Stimulated activated CD8-positive, alpha-beta memory T cell treated with anti-CD3 and anti-CD28 coated beads, Interleukin-15, amount 100 ng/mL, for 1 hour (primary cell): ENCODE measurements at regions not wholly inside any gene's neighbourhood (a gene's known extent, or its start where the extent isn't known, plus 50 kb on each side); places are given as distances from the start of the nearest gene placed in this dataset.
"Not testable (repeated sequence)": the region's sequence is repeated elsewhere in the genome, so short reads cannot be mapped to it uniquely, and the experiment has no call there.

Source experiments
- DNase-seq: peaks from one replicate; pipeline ENCODE4 v3.0.0-alpha.2; 2020; ENCODE audit warnings: low read depth

DNA sequence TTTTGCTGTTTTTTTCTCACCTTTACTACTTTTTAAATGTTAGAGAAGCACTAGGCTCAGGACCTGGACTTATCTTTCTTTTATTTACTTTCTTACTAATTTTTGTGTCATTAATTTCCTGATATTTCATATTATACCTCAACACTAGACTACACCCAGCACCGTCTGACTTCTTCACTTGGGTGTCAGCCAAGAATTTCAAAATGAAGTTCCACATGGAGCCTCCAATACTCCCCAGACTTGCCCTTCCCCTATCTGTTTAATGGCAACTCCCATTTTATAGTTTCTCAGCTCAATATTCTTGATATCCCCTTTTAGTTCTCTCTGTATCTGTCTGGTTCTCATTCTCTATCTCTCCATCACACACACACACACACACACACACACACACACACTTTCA, 139.3 kb downstream of the USP22 start:
- DNase-seq = not testable (repeated sequence)

DNA sequence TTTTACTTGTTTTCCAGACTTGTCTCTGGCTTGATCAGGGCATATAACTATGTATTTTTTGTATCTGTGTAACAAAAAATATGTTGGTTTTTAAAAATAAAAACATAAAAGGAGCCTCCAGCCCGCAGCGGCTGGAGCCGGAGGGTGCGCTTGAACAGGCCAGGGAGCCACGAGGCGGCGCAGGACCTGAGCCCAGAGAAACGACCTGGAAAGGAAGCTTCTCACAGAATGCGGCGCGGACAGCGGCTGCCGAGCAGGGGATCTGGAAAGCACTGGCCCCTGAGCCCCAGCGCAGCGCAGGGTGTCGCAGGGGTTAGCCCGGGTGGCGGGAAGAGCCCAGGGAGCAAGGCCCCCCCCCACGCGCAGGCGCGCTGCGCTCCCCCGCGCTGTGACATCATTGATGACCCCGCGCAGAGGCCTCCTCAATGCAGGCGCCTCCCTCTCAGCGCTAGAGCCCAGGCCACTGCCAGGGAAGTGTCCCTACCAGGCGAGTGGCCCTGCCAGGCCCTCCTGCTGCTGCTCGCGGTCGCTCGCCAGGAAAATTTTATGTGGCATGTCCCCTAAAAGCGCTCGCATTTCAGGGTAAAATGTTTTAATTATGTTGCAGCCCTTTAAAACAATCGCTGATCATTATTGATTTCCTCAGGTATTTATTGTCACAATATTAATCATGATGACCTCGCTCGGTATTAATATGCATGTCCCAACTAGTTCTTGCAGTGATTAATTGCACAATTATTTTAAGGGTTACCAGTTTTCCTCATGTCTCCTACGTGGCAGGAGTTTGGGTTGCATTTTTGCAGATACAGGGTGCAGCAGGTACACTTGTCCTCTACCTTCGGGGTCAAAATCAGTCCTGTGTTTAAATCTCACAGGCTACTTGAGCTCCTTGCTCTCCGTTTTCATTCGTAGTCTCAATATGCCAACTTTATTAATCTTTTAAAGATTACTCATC, 134.2 kb downstream of the USP22 start:
- peak; percentile 43 for DNase-seq

DNA sequence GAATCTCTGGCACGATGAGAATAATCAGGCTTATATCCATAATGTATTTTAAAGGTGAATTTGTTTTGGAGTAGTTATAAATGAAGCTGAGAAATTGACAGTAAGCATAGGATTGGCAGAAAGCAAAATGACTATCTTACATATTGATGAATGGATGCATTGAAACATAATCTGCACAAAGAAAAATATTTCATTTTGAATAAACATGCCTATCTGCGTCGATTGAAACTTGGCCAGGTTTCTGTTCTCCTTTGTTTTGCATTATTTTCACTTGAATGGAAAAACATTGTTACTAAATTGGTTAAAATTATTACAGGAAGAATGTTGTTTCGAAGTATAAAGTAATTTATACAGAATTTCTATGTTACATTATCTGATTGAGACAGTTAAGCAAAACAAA, 128.2 kb downstream of the USP22 start:
- no peak for DNase-seq

DNA sequence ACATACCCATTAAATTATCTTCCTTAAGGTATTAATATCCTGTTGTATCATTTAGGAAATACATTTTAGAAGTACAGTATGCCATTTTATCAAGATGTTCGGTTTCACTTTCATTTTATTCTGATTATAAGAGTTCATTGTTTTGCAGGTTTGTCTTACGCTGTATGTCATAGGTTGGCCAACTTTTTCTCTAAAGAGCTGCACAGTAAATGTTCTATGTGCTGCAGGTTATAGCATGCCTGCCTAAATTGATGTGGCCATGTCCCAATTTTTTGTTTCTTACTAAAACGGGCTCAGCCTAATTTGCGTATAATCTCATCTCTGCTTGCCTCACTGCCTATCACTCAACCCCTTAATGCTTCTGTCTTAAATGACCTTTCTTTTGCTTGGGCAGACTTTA, 126.4 kb downstream of the USP22 start:
- DNase-seq = no peak

DNA sequence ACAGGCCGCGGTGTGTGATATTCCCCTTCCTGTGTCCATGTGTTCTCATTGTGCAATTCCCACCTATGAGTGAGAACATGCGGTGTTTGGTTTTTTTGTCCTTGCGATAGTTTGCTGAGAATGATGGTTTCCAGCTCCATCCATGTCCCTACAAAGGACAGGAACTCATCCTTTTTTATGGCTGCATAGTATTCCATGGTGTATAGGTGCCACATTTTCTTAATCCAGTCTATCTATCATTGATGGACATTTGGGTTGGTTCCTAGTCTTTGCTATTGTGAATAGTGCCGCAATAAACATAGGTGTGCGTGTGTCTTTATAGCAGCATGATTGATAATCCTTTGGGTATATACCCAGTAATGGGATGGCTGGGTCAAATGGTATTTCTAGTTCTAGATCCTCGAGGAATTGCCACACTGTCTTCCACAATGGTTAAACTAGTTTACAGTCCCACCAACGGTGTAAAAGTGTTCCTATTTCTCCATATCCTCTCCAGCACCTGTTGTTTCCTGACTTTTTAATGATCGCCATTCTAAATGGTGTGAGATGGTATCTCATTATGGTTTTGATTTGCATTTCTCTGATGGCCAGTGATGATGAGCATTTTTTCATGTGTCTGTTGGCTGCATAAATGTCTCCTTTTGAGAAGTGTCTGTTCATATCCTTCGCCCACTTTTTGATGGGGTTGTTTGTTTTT, 125.1 kb downstream of the USP22 start:
- DNase-seq = not testable (repeated sequence)

DNA sequence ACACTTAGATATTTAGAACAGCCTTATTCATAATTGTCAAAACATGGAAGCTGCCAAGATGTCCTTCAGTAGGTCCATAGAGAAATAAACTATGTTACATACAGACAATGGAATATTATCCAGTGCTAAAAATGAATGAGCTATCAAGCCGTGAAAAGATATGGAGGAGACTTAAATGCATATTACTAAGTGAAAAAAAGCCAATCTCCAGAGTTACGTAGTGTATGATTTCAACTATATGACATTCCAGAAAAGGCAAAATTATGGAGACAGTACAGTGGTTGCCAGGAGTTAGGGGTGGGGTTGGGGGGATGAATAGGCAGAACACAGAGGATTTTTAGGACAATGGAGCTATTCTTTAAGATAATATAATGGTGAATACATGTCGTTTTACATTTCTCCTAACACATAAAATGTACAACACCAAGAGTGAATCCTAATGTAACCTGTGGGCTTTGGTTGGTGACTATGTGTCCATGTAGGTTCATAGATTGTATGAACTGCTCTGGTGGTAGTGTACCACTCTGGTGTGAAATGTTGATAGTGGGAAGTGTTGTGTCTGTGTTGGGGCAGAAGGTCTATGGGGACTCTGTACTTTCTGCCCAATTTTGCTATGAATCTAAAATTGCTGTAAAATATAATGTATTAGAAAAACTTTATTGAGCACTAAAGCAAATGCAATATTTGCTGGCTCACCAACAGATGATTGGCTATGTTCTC, 122.6 kb downstream of the USP22 start:
- no peak for DNase-seq

DNA sequence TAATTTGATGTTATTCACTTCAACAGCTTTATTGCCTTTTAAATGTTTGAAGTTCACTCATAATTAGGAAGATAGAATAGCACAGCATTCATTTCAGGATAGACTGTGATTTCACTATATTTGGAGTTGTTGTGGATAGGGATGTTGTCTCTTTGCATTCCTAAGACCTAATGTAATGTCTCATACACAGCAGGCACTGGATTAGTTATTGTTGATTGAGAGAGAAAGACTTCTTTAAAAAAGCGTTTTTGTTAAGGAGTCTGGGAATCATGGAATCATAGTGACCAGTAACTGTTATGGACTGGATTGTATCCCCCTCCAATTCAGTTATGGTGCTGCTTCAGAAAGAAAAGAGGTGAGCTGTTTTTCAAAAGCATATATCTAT, 122.0 kb downstream of the USP22 start:
- DNase-seq = no peak

DNA sequence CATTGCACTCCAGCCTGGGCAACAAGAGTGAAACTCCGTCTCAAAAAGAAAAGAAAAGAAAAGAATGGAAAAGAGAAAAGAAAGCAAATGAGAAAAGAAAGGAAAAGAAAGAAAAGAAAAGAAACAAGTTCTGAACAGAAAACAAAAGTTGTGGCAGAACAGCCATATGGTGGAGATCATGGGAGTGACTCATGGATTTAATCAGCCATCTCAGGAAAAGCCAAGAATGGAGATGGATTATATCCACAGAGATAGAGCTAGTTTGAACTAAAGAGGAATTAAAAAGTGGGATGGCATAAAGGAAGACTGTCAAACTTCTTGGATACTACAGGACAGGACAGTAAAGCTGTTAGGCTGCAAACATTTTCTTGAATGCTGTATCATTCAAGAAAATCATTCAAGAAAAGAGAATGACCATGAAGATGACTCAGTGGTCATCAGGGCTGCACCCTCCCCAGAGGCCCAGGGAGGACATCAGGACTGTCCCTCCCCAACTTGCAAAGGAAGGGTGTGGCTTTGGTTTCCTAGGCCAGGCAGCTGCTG, 120.6 kb downstream of the USP22 start:
- DNase-seq = no peak

DNA sequence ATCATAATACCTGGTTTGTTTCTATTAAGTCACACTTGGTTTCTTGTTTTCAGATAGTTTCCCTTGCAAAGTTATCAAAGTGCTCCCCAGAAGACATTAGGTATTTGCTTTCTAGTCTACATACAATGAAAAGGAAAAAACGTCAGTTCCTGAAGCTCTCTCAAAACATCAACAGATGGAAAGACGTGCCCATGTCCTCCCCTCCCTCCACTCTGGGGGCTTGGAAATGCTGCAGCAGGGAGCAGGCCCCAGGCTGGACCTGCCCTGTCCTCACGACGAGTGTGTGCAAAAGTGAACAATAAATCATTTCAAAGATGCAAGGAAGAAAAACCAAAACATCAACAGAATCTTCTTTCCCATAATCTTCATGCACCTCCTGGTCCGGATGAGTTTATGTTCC, 118.5 kb downstream of the USP22 start:
- no peak for DNase-seq

DNA sequence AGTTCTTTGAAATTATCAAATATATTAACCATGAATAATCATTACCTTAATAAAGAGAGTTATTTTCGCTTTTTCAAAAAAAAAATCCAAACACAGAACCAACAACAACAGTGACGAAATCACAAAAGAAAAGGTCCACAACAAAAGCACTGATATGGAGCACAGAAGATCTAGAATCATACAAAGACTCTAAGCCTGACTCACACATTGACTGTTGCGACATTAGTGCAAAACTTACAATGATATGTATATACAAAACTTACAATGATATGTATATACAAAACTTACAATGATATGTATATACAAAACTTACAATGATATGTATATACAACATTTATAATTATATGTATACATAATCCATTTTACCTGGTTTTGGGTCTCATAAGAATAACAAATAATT, 117.7 kb downstream of the USP22 start:
- no peak for DNase-seq

DNA sequence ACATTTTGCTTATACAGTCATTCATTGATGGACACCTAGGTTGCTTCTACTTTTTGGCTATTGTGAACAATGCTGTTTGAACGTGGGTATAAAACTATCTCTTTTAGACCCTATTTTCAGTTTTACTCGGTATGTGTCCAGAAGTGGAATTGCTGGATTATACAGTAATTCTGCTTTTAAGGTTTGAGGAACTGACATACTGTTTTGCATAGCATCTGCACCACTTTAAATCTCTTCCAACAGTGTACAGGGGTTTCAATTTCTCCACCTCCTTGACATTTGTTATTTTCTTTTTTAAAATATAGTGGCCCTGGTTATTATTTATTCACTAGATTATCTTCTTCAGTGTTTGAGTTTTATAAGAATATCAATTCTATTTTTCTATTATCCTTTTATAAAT, 116.9 kb downstream of the USP22 start:
- no peak for DNase-seq

DNA sequence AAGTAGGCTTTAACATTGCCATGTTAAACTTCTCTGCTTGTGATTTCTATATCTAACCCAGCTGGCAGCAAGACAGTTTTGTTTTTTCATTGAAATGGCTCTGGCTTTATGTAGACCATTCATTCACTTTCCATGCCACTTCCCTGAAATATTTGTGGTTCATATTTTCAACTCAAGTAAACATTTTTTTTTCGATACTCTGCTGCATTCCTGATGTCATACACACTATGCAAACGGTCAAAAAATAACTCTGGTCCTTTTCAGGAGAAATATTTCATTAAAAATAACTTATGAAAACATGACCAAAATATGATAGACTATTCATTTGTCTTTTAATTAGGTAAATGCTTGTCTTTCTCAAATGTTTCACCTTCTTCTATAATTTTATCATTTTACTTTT, 116.3 kb downstream of the USP22 start:
- DNase-seq = no peak

DNA sequence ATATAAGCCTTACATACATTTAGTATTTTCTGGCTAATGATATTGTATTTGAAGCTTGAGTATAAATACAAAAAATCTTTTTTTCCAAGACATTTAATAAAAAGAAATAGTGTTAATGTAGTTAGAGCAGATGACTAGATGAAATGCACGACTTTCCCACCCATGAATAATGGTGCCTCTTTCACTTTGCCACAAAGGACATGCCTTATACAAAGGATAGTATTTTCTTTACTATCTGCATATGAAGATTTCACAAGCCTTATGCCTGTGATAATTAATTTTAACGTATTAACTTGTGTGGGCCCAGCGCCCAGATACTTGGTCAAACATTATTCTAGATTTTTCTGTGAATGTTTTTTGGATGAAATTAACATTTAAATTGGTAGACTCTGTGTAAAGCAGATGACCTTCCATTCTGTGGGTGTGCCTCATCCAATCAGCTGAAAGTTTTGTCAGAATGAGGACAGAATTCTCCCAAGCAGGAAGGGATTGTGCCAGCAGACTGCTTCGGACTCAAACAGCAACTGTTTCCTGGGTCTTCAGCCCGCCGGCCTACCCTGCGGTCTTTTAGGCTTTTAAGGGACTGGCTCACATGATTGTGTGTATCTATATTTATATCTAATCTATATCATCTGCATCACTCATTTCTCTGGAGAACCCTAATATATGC, 115.4 kb downstream of the USP22 start:
- no peak for DNase-seq

DNA sequence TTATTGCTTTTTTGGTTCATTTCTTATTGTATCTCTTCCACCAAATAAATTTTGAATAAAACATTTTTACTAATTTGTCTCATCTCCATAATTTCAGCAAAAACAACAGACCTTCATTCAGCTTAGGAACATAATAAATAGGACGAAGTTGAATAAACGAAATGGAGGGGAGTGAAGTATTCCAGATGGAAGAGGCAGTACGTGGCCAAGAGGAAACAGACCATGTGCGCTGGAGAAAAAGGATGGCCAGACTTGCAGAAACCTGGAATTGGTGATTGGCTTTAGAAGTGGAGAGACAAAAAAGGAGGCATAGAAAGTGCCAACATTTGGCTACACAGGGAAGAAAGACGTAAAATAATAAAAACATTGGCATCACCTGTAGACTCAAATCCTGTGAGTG, 113.5 kb downstream of the USP22 start:
- no peak for DNase-seq

DNA sequence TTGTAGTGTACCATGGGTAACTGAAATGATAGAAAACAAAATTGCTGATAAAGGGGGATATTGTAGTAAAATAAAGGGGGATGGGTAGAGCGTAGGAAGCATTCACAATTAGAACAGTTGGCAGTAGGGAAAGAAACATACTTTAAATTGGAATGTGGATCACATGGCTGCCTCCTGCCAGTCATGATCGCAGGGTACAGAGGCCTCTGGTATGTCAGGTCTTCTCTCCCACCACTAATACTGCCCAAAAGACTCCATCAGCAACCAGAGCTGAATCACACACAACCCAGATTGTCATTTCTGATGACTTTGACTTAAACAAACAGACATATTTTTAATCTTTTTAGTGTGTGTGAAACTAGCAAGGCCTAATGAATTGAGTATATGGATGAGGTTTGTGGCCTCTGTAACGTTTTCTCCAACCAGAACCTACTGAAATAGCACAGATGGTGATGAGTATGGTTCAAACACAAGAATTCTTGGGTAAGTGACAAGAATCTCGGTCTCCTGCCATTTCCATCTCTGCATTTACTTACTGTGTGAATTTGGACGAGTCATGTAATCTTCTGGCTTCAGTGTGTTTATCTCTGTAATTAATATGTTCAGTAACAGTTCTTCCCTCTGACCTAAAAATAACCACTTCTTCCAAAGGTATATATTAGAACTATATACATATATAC, 112.6 kb downstream of the USP22 start:
- DNase-seq = no peak

DNA sequence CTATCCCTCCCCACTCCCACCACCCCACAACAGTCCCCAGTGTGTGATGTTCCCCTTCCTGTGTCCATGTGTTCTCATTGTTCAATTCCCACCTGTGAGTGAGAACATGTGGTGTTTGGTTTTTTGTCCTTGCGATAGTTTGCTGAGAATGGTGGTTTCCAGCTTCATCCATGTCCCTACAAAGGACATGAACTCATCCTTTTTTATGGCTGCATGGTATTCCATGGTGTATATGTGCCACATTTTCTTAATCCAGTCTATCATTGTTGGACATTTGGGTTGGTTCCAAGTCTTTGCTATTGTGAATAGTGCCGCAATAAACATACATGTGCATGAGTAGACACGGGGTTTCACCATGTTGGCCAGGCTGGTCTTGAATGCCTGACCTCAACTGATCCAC, 109.8 kb downstream of the USP22 start:
- DNase-seq = not testable (repeated sequence)

DNA sequence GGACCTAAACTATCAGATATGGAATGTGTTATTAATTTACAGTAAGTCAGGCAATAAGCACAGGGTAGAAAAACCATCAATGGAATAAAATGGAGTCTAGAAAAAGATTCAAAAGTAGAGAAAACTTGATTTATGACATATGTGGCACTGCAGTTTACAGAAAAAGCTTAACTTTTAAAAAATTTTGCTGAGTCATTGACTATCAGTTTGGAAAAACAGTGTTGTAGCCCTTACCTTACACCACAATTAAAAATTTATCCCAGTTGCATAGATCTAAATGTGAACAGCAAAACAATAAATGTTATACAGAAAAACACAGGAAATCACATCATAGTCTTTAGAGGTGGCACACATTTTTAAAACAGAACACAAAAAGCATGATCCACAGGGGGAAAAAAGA, 108.5 kb downstream of the USP22 start:
- DNase-seq = no peak

DNA sequence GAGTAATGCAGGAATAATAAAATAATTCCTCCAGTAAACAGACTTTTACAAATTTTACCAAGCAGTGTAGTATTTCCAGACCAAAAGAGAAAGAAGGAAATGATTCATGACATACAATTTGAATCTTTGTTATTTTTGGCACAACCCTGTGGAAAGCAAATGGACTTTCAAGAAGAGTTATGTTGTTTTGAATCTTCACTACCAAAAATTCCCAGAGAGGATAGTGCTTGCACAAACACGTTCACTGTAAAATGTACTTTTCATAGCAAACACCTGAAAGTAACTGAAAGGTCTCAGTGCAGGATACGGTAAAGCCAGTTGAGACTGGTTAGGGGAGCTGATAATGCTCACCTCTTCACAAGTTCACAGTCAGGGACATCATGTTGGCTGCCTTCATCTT, 107.1 kb downstream of the USP22 start:
- no peak for DNase-seq

DNA sequence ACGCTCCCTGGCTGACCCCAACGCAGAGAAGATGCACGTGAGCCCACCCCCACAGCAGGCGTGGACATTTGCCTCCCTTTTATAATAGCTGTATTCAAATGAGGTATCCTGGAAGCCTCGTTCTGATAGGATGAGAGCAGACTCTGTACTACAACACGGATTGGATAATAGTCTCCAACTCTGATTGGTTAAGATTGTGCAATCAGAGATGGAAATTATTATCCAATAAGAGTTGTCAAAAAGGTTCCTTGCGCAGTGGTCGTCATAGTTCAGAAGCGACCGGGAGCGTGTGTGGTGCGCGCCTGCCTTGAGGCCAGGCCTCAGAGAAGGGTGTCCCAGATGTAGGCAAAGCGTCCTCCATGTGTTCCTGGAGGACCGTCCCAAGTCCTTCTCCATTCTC, 104.6 kb downstream of the USP22 start:
- no peak for DNase-seq

DNA sequence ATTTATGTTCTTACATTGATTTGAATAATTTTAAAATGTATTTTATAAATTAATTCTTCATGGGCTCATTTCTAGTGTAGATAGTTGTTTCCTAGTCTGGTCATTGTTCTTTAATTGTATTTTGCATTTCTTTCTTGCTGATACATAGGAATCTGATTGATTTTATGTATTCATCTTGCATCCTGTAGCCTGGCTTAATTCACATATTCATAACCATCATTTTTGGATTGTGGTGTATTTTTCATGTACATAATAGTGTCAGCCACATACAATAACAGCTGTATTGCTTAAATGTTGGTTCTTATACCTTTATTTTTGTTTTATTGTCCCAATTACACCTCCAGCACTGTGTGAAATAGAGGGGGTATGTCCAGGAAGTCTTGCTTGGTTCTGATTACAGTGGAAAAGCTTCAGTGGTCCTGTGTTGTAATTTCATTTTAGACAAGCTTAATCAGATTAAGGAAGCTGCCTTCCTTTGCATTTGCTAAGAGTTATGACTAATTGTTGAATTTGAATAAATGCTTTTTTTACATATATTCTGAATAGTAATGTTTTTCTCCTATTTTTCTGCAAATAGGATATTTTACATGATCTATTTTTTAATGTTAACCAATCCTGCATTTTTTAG, 103.7 kb downstream of the USP22 start:
- no peak for DNase-seq

DNA sequence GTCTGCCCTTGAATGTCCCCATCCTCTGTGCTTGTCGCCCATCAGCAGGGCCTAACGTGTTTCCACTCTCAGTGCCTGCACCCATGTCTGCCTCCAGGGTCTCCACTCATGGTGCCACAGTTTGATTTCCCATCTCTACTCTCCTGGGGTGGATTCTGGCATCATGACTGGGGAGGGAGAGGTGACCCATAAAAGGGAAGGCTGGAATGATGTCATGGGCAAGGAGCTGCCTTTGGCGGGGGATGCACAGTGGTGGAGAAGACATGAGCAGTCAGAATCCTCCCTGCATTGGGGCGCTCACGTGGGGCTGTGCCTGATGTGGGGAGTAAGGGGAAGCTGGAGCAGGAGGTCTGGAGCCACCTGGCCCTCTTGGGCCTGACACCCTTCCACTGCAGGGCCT, 100.9 kb downstream of the USP22 start:
- DNase-seq = no peak
